Esophagus muscularis mucosa (tissue), 4 donors: ENCODE measurements at regions not wholly inside any gene's neighbourhood (a gene's known extent, or its start where the extent isn't known, plus 50 kb on each side); places are given as distances from the start of the nearest gene placed in this dataset.

ENCODE experiments used
- CTCF ChIP-seq, 3 experiments: fragments of 200-600 bp in 2 of 3; fragments of 450-650 bp in 1 of 3; sonication (generic) in 2 of 3; IDR thresholded peaks; one replicate each; pipeline ENCODE4 v1.5.1; 2017 to 2019; ENCODE audit warnings: antibody characterized with exemption in 3 of 3, mild to moderate bottlenecking in 2 of 3, moderate library complexity in 1 of 3
- EP300 ChIP-seq: sonication (generic); formaldehyde crosslinking; IDR thresholded peaks from one replicate; pipeline ENCODE4 v1.6.1; 2017; ENCODE audit warnings: antibody characterized with exemption
- POLR2A ChIP-seq: fragments of 450-650 bp; IDR thresholded peaks from one replicate; pipeline ENCODE4 v1.6.1; 2017; ENCODE audit warnings: antibody characterized with exemption, moderate library complexity, mild to moderate bottlenecking, low read depth
- POLR2AphosphoS5 ChIP-seq, 2 donors: sonication (generic); formaldehyde crosslinking; IDR thresholded peaks; one replicate each; pipeline ENCODE4 v1.6.1; 2017; ENCODE audit warnings: antibody characterized with exemption in 2 of 2

- TF ChIP-seq CTCF (IDR thresholded peaks at IDR 0.05) (no peak), POLR2A (no peak), POLR2AphosphoS5 (IDR thresholded peaks at IDR 0.05) (no peak), EP300 (no peak)
These were observed 590.5 kb upstream of the SLC8A1 start for GRCh38 chr2:41042343-41042742.
